H1 (cell line): ENCODE measurements at regions not wholly inside any gene's neighbourhood (a gene's known extent, or its start where the extent isn't known, plus 50 kb on each side); places are given as distances from the start of the nearest gene placed in this dataset.

Source experiments
- CREB1 ChIP-seq: IDR thresholded peaks from 2 replicates; pipeline ENCODE4 v1.6.1; 2012; ENCODE audit warnings: inconsistent platforms
- RFX5 ChIP-seq: IDR thresholded peaks from 2 replicates; pipeline ENCODE4 v1.6.1; 2011; ENCODE audit warnings: low read depth, low read length, improper control_type of control experiment, borderline replicate concordance

DNA sequence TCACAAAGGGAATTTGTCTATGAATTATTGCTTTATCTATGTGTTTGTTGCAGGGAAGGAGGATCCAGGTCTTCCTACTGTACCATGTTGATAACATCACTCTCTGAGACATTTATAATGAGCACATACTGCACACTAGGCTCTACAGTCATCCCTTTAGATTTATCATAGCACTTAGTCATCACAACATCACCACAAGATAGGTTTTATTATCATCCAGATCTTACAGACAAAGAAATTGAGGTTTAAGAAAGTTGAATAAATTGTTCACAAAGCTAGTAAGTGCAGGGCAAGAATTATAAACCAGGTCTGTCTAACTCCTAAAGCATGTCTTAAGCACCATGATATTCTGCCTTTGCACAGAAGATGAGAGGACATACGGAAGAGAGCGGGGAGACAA lies 121.1 kb upstream of the ST6GALNAC5 start (continued):
- TF ChIP-seq RFX5 = no peak
- TF ChIP-seq CREB1 = no peak
